ENCODE measurements at regions not wholly inside any gene's neighbourhood (a gene's known extent, or its start where the extent isn't known, plus 50 kb on each side); places are given as distances from the start of the nearest gene placed in this dataset.
A peak's percentile ranks its signal among the peaks of the same experiment; 100 is the strongest.

- no peak for DNase-seq (ENCODE audit: low read depth in 3 of 3, low spot score in 2 of 3)
Observed at GRCh38 chr3:3745693-3746092, 53.5 kb upstream of the LRRN1 start.

DNA sequence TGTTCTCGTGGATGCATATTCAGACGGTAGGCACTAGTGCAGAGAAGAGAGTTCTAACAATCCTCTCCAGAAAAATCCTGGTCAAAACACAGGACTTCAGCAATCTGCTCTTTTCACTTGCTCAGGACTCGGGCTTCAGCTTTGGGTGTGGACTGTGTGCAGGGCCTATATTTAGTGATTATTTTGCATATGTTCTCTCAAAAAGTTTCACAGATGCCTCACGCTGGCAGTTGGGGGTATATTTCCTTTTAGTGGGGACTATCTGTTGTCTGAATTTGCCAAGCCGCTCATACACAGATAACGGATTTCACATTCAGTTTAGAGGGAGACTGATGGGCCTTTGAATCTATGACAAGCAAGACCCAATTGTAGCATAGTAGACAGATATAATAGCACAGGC is 54.4 kb upstream of the LRRN1 start:
- DNase-seq (ENCODE audit: low read depth in 3 of 3, low spot score in 2 of 3): no peak

GRCh38 chr3:3743754-3744153 is 55.5 kb upstream of the LRRN1 start:
- no peak for DNase-seq (ENCODE audit: low read depth in 3 of 3, low spot score in 2 of 3)

DNA sequence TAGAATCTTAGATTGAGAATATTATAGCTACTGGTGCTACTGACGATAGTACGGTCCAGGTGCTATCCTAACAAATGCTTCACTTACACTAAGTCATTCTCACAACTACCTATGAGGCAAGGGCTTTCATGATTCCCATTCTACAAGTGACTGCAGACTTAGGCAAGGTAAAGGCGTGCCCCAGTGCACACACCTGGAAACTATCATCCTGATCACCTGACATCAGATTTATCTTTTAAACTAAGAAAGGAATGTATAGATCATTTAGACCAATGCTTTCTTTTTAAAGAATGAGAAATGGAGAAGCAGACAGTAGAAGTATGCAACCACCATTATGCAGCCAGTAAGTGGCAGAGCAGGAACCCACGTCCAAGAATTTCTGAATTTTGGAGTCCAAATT is 59.2 kb upstream of the LRRN1 start:
- DNase-seq (ENCODE audit: low read depth in 3 of 3, low spot score in 2 of 3): no peak

- peak in 1 of 3 donors; percentile 8 for DNase-seq (ENCODE audit: low read depth in 3 of 3, low spot score in 2 of 3)
Observed at GRCh38 chr3:3739330-3740060, 59.7 kb upstream of the LRRN1 start.

DNA sequence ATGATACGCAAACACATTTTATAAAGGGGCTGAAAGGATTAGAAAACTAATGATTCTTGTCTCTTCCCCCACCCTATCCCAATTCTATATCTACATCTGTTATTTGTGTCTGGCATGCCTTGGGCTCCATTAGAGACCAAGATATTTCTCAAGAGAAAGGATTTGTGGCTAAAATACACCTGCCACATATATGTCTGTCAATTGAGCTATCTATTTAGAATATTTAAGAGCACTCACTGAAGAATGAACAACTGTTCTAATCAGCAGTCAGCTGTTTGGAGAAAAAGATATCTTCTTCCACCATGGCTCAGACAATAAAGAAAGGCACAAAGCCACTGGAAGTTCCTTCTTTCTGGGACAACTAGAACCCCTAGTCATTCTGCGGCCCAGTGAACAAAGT is 61.7 kb upstream of the LRRN1 start:
- no peak for DNase-seq (ENCODE audit: low read depth in 3 of 3, low spot score in 2 of 3)

DNA sequence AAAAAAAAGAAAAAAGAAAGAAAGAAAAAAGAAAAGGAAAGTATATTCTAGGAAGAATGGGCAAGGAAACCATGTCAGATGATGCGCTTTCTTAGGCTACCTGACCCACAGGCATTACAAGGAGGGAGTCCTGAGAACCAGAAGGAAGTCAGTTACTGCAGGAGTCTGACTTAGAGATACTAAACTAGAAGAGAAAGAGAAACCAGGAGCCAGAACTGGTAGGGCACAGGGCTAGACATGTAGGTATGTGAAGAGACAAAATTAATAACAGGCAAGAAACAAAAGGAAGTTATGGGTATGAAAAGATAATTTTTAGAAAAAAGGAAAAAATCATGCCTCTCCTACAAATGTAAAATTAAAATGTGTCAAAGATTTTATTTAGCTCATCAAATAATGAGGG is 63.3 kb upstream of the LRRN1 start:
- no peak for DNase-seq (ENCODE audit: low read depth in 3 of 3, low spot score in 2 of 3)

DNA sequence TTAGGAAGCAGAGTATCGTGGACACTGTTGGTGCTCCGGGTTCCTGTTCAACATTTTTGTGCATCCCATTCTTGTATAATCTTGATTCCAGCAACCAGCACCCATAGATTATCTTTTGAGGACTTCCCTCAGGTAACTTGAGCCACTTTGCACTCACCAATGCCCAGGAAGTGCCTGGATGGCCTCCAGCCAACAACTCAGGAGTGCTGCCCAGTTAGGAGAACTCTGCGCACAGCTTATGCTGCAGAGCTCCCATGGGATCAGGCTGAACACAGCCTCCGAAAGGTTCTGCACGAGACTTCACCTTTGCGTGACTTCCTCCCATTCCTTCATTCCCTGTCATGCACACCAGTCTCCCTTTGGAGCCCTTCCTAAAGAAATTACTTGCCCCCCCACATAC is 64.3 kb upstream of the LRRN1 start:
- DNase-seq (ENCODE audit: low read depth in 3 of 3, low spot score in 2 of 3): no peak

GRCh38 chr3:3729261-3729660 is 70.0 kb upstream of the LRRN1 start:
- DNase-seq (ENCODE audit: low read depth in 3 of 3, low spot score in 2 of 3): no peak

DNA sequence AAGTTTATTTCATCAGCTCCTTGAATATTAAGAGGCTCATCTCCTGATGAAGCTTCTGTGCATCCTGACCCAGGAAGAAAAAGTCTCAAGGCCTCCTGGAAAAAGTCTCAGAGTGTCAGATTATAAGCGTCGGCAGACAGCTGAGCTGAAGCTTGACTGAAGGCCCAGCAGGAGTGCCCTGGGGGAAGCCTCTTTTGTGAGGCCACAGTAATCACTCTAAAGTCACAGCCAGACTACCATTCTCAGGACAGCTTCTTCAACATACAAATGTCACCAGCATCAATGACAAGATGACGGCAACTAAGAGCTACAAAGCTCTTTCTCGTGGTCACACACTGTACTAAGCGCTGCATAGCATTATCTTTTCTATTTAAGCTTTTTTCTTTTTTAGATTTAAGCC is 72.7 kb upstream of the LRRN1 start:
- DNase-seq (ENCODE audit: low read depth in 3 of 3, low spot score in 2 of 3): no peak

GRCh38 chr3:3714572-3714971 is 84.7 kb upstream of the LRRN1 start:
- no peak for DNase-seq (ENCODE audit: low read depth in 3 of 3, low spot score in 2 of 3)

- no peak for DNase-seq (ENCODE audit: low read depth in 3 of 3, low spot score in 2 of 3)
Observed at GRCh38 chr3:3712971-3713370, 86.3 kb upstream of the LRRN1 start.

DNA sequence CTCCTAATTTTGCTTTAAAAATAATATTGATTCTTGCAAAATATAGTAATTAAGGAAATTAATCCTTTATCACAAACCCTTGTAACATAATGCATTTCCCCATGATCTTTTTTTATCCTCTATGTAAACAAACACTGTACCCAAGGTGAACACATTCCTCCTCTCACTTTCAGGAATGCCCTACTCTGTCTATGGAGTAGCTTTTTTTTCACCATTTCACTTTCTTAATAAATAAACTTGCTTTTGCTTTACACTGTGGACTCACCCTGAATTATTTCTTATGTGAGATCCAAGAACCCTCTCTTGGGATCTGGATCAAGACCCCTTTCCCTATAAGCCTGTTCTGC is 90.5 kb upstream of the LRRN1 start:
- no peak for DNase-seq (ENCODE audit: low read depth in 3 of 3, low spot score in 2 of 3)

- no peak for DNase-seq (ENCODE audit: low read depth in 3 of 3, low spot score in 2 of 3)
Observed at GRCh38 chr3:3707858-3708768, 91.1 kb upstream of the LRRN1 start.

DNA sequence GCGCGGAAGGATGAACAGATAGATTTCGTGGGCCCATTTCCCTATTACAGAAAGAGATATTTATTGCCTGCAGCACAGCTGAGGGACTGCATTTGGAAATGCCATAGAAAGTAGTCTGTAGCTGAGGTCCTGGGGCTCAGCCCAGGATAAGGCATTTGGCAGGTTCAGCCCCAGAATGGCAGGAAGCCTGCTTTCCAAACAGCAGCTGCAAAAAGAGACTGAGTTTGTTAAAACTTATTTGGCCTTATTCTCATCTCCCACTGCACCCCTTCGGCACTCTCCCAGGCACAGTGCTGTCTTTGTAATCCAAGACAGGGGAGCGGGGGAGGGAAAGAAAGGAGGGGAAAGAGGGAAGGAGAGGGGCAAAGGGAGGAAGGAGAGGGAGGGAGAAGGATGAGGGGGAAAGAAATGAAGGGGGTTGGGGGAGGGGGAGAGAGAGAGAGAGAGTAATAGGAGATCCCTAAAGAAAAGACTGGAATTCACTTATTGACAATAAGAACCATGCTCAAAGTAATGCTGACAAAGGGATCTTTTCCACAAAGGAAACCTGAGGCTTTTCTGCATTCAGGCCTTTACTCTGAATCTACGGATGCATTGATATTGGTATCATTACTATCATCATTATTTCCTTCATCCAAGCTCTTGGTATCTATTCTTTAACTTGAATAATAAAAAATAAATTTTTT is 94.0 kb upstream of the LRRN1 start:
- no peak for DNase-seq (ENCODE audit: low read depth in 3 of 3, low spot score in 2 of 3)

GRCh38 chr3:3701949-3702348 is 97.3 kb upstream of the LRRN1 start:
- DNase-seq (ENCODE audit: low read depth in 3 of 3, low spot score in 2 of 3): no peak

- no peak for DNase-seq (ENCODE audit: low read depth in 3 of 3, low spot score in 2 of 3)
Observed at GRCh38 chr3:3699816-3700633, 99.2 kb upstream of the LRRN1 start.

DNA sequence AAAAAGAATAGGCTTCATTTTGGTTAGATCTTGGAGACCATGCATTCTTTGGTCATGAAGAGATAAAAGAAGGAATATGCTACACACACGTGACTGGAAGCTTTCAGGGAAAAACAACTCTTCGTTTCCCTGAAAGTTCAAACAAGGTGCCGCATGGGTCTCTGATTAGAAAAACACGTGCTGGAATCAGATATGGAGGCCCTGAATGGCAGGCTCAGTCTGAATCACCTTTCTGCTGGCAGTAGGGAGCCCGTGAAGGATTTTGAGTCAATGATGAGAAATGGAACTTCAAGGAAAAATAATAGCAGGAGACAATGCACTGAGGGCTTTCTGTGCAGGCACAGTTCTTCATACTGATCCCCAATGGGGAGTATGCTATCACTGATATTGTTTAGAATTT is 99.8 kb upstream of the LRRN1 start:
- DNase-seq (ENCODE audit: low read depth in 3 of 3, low spot score in 2 of 3): no peak

DNA sequence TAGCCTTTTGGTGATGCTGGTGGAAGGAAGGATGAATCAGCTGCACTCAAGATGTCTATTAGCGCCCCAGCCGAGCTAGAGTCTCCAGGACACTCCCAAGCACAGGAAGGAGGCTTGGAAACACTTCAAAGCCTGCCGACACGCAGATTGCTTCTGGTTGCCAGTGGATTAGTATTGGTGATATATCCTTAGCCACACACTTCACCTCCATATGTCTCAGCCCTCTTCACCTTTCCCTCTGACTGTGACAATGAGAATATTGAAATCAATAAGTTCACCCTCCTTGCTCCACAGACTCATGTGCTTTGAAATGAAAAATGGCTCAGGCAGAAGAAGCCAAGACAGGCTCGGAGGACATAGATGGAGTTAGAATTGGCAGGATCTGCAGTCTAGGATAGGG is 102.9 kb upstream of the LRRN1 start:
- DNase-seq (ENCODE audit: low read depth in 3 of 3, low spot score in 2 of 3): no peak

DNA sequence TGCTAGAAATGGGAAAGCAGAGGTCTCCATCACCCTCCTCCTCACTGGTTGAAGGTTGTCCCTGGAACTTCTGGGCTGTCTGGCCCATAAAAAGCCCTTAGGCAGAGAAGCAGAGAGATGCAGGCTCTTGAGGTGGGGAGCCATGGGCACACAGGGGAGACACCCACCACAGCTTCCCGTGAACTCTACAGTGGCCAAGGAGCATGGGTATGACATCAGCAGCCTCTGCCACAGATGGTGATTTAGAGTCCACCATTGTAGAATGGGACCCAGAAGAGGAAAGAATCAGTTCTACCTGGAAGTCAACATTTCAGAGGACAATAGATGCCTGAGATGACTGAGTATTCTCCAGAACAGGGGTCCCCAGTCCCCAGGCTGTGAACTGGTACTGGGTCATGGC is 105.6 kb upstream of the LRRN1 start:
- DNase-seq (ENCODE audit: low read depth in 3 of 3, low spot score in 2 of 3): no peak
